ENCODE measurements at regions not wholly inside any gene's neighbourhood (a gene's known extent, or its start where the extent isn't known, plus 50 kb on each side); places are given as distances from the start of the nearest gene placed in this dataset.
"Not testable (repeated sequence)": the region's sequence is repeated elsewhere in the genome, so short reads cannot be mapped to it uniquely, and the experiment has no call there.

- DNase-seq (ENCODE audit: low read depth in 4 of 4, low spot score in 1 of 4), result no peak
These were observed 365.6 kb downstream of the BCL11B start for GRCh38 chr14:98906123-98906995.

GRCh38 chr14:98907271-98907670 lies 364.7 kb downstream of the BCL11B start:
- no peak for DNase-seq (ENCODE audit: low read depth in 4 of 4, low spot score in 1 of 4)

GRCh38 chr14:98908050-98908449 lies 363.9 kb downstream of the BCL11B start:
- DNase-seq (ENCODE audit: low read depth in 4 of 4, low spot score in 1 of 4), result no peak

- DNase-seq (ENCODE audit: low read depth in 4 of 4, low spot score in 1 of 4), result no peak
These were observed 362.6 kb downstream of the BCL11B start for GRCh38 chr14:98909251-98909944.

- no peak for DNase-seq (ENCODE audit: low read depth in 4 of 4, low spot score in 1 of 4)
These were observed 361.9 kb downstream of the BCL11B start for GRCh38 chr14:98910061-98910460.

- DNase-seq (ENCODE audit: low read depth in 4 of 4, low spot score in 1 of 4), result no peak
These were observed 359.3 kb downstream of the BCL11B start for GRCh38 chr14:98912655-98913054.

- no peak for DNase-seq (ENCODE audit: low read depth in 4 of 4, low spot score in 1 of 4)
These were observed 357.9 kb downstream of the BCL11B start for GRCh38 chr14:98913967-98914650.

GRCh38 chr14:98914942-98915341 lies 357.1 kb downstream of the BCL11B start:
- no peak for DNase-seq (ENCODE audit: low read depth in 4 of 4, low spot score in 1 of 4)

GRCh38 chr14:98915625-98916024 lies 356.4 kb downstream of the BCL11B start:
- DNase-seq (ENCODE audit: low read depth in 4 of 4, low spot score in 1 of 4), result no peak

GRCh38 chr14:98916036-98916435 lies 356.0 kb downstream of the BCL11B start:
- no peak for DNase-seq (ENCODE audit: low read depth in 4 of 4, low spot score in 1 of 4)

GRCh38 chr14:98916476-98916875 lies 355.5 kb downstream of the BCL11B start:
- DNase-seq (ENCODE audit: low read depth in 4 of 4, low spot score in 1 of 4), result no peak

GRCh38 chr14:98919434-98919833 lies 352.6 kb downstream of the BCL11B start:
- no peak for DNase-seq (ENCODE audit: low read depth in 4 of 4, low spot score in 1 of 4)

- not testable (repeated sequence) for DNase-seq (ENCODE audit: low read depth in 4 of 4, low spot score in 1 of 4)
These were observed 350.7 kb downstream of the BCL11B start for GRCh38 chr14:98921306-98921705.

- DNase-seq (ENCODE audit: low read depth in 4 of 4, low spot score in 1 of 4), result no peak
These were observed 348.4 kb downstream of the BCL11B start for GRCh38 chr14:98923596-98923995.

- no peak for DNase-seq (ENCODE audit: low read depth in 4 of 4, low spot score in 1 of 4)
These were observed 348.0 kb downstream of the BCL11B start for GRCh38 chr14:98924046-98924445.

- no peak for DNase-seq (ENCODE audit: low read depth in 4 of 4, low spot score in 1 of 4)
These were observed 346.5 kb downstream of the BCL11B start for GRCh38 chr14:98925354-98926040.

GRCh38 chr14:98926146-98926545 lies 345.9 kb downstream of the BCL11B start:
- no peak for DNase-seq (ENCODE audit: low read depth in 4 of 4, low spot score in 1 of 4)

GRCh38 chr14:98926801-98927200 lies 345.2 kb downstream of the BCL11B start:
- no peak for DNase-seq (ENCODE audit: low read depth in 4 of 4, low spot score in 1 of 4)

- no peak for DNase-seq (ENCODE audit: low read depth in 4 of 4, low spot score in 1 of 4)
These were observed 344.0 kb downstream of the BCL11B start for GRCh38 chr14:98927986-98928385.

GRCh38 chr14:98928418-98928817 lies 343.6 kb downstream of the BCL11B start:
- DNase-seq (ENCODE audit: low read depth in 4 of 4, low spot score in 1 of 4), result no peak

- DNase-seq (ENCODE audit: low read depth in 4 of 4, low spot score in 1 of 4), result no peak
These were observed 340.9 kb downstream of the BCL11B start for GRCh38 chr14:98931126-98931525.
